Activated naive CD4-positive, alpha-beta T cell treated with anti-CD3 and anti-CD28 coated beads, Interleukin-2, amount 50 U/mL, for 16 hours (primary cell): ENCODE measurements at regions not wholly inside any gene's neighbourhood (a gene's known extent, or its start where the extent isn't known, plus 50 kb on each side); places are given as distances from the start of the nearest gene placed in this dataset.

Source experiments
- DNase-seq: peaks from one replicate; pipeline ENCODE4 v3.0.0-alpha.2; 2020

DNA sequence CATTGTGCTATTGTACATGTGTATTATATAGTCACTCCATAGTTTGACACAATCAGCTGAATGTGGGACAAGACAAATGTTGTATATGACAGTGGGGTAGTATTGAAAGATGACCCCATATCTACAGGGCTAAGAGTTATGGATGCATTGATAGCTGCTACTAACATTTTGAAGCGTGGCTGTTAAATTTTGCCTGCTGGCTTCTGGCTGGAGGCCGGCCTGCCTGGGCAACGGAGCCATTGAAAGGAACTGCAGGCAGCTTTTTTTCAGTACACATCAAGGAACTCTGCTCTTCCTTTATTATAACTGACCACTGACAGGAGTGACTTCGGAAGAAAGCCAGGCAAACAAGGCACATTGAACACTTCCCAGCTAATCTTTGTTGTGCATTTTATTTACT lies 76.1 kb upstream of the TMEM33 start:
- DNase-seq = no peak

DNA sequence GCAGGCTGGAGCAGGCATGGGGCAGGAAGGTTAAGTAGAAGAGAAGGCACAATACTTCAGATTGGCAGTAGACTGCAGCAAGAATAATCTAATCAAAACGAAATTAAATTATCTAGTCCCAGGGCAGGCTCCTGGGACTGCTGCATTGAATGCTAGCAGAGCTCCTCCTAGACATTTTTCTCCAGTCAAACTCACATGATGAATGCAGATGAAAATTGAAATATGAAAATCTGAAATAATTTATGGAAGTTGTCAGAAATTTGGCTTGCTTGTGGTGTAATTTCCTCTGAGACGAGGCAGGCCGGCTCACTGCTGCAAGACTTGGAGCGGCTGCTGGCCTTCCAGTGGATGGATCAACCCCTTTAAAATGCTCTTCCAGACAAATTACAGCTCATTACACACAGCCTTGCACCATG lies 78.0 kb upstream of the TMEM33 start:
- DNase-seq = no peak

DNA sequence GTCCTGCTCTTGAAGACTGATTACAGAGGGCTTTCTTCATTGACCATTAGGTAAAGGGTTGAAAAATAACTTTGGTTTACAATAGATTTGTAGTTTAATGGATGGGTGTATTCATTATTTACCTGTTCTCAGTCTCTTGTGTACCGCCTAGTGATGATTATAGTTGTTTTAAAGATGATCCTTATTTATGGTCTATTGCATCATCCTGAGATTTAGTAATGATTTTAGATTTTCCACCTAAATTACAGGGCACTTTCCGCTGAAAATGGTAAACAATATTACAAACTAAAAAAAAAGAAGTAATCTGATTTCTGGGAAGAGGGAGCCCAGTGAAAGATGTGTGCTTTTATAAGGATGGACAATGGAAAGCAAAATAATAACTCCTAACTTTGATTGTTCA lies 78.4 kb upstream of the TMEM33 start:
- DNase-seq = no peak

DNA sequence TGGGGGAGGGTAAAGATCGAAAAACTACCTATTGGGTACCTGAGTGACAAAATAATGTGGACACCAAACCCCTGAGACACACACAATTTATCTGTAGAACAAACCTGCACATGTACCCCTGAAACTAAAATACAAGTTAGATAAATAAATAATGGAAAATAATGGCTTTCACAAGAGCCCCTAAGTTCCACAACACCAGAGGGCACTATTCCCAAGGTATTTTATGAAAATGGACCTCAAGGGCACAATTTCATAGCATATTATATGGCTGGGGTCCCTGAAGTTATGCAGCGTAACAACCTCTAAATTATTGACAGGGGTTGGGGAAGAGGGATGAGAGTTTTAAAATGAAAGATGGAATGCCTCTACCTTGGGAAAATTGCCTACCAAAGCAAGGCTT lies 81.3 kb upstream of the TMEM33 start:
- no peak for DNase-seq

DNA sequence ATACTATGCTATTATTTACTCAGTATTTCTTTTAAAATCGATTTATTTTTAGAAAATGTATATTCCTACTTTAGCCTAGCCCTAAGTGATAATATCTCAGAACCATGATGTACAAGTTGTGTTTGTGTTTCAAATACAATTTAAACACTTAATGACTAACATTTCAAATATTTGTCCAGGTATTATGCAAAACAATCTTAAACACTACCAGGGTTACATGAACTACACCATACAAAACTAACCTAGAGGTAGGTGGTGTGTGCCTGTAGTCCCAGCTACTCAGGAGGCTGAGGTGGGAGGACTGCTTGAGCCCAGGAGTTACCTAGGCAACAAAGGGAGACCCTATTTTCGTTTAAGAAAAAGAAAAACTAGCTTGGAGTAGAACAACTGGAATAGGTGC lies 83.0 kb upstream of the TMEM33 start:
- no peak for DNase-seq

DNA sequence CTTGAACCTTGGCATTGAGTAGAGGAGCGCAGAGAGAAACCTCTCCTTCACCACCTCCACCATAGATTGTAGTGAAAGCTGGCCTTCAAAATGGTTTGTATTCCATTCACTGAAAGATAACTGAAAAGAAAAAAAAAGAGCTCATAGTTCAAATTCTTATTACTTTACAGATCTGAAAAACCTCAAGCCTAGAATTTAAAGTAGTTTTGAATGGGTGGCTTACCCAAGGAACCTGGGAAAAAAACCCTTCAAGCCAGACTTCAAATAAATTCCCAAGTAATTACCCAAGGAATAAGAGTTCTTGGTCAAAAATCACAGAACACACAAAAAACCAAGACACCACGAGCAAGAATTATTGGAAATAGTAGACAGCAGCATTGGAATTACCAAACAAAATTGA lies 83.6 kb upstream of the TMEM33 start:
- no peak for DNase-seq

DNA sequence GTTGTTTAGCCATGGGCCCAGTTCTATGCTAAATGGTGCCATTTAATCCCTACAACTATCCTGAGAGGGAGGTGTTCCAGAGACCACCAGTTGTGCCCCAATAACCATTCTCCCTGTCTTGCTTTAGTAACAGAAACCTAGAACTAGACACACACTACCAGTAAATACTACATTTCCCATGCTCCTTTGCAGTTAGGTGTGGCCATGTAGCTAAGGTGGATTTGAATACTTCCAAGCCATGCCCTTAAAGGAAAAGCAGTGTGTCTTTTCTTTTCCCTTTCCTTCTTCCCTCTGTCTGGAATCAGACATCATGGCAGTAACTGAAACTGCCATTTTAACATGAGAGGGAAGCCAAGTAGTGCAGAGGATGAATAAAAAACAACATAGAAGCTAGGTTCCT lies 90.9 kb upstream of the TMEM33 start:
- no peak for DNase-seq

DNA sequence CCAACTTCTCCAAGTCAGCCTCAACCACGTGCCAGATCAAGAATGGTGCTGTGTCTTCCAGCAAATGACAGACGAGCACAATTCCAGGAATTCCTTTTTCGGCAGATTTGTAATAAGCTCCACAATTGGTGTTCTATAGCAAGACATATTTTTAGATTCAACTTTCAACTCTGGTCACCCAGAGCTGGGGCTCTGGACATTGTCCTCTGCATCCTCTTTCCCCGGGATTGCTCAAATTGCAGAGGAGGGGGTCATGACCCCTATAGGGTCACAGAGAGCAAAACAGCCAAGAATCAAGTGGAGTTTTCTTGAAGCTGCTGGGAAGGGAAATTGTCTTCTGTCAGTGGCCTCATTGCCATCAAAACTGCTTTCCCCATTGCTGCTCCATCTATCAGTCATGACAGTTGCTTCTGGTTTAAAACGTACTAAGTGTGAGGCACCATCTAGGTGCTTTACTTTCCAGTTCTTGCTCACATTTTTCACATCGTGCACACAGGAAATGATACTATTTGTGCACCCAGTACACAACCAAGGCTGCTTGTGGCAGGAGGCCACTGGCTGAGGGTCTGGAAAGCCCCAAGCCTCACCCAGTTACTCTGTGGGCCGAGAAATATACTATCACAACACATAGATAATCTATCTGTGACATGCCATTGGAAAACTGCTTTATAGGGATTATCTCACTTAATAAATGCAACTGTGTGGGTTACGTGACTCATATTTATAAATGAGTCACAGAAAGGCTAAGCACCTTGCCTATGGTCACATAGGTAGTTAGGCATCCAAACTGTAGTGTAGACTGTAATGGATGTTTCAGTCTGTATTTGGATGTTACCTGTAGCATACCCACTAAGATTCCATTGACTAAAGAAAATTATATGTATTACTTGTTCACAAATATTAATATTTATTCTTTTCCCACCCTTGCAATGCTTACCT lies 91.7 kb upstream of the PHOX2B start:
- DNase-seq = no peak

DNA sequence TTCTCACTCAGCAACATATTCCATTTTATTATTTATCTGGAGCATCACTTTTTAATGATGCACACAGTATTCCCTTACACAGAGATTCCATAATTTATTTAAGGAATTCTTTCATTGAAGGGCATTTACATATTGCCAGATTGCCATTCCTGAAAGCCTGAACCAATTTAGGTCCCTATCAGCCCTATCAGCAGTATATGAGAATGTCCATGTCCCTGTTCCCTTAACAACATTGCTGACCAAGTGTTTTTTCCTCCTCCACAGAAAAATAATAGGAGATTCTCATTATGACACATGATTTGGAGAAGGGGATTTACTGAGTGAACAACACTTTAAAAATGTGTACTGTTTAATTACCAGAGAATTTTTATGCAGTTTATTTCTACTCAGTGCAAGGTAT lies 90.1 kb upstream of the PHOX2B start:
- DNase-seq = no peak

DNA sequence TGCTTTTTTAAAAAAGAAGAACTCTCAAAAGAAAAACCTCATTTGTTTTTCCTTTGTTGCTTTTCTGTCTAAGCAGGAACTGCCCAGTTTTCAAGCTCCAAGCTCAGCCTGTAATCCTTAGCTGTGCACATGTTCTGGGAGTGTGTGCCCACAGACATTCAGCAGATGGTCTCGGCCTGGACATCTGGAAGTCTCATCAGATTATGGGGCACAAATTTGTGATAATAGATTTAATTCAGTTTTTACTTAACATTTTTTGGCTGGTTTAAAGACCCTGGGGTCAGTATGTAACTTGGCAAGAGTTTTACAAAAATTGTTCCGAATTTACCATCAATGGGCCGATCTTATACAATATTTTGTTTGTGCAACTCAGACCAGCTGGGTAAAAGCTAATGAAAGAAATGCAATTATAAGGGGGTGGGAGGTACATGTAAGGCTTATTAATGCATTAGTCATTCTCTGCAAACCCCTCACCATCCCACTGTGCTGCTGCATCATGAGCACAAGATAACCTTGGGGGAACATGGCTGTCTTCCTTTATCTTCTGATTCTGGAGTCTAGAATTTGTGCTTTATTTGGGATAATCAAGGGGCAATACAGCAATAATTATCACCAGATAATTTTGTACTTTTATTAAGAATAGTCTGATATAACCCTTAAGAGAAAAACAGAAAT lies 86.9 kb upstream of the PHOX2B start:
- DNase-seq = no peak

DNA sequence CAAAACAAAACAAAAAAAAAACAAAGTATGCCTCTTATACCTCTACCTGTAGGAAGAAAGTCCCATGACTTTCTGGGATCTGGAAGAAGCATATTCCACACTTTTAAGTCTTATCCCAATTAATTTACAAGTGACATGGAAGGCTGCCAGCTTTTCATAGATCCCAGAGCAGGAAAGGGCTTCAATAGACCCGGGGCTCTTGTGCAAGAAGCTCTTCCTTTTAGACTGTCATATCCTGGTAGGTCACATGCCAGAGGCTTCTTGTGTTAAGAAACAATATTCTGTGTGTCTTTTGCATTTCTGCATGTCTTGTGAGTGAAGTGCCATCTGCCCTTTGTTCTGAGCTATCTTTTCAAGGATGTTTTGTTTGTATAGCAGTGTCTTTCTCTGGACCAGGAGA lies 84.4 kb upstream of the PHOX2B start:
- no peak for DNase-seq

DNA sequence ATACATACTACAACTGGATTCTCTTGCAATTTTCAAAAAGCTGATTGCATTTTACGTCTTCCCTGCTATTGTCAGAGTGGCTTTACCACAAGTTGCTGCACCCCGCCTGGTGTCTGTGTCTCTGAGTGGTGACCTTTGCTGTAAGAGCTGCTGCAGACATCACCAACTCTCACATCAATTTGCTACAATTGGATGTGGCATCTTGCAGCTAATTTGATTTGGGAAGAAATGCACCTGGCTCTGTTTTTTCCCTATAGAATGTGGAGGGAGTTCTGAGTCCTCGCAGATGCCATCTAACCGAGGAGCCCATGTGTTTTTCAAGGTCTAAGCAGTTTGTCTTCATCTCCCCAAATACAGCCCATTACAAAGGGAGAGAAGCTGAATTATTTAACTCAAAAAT lies 73.8 kb upstream of the PHOX2B start:
- DNase-seq = no peak

DNA sequence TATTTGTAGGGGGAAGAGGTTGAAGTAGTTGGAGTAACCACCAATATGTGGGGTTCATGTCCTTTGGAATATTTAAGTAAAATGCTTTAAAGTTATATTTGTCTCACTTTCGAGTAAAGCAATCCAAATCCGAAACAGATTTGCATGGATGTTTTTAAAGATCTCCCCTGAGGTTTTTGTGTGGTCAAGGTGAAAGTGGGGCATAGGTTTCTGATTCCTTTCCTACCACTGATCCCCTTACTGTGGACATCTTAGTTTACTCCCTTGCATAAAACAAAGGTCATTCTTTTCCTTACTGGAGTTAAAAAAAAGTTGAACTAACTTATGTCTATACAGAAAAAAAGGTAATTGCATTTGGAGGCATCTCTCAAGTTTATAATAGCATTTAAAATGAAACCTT lies 71.9 kb upstream of the PHOX2B start:
- DNase-seq = no peak

DNA sequence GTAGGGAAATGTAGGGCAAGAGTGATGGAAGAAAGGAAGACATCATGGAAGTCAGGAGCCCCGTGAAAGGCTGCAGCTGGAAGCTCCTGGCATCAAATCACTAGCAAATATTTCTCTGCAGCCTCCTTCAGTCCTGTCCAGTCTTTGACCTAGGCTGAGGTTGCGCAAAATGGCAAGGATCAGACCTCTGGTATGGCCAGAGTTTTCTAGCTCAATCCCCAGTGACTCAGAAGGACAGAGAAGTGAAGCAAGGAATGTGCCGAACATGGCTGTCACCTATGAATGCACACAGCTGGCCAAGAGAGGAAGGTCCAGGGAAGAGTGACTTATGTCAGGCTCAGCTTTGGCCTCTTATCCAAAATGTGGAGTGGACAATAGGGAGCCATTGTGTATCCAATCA lies 71.1 kb upstream of the PHOX2B start:
- no peak for DNase-seq

DNA sequence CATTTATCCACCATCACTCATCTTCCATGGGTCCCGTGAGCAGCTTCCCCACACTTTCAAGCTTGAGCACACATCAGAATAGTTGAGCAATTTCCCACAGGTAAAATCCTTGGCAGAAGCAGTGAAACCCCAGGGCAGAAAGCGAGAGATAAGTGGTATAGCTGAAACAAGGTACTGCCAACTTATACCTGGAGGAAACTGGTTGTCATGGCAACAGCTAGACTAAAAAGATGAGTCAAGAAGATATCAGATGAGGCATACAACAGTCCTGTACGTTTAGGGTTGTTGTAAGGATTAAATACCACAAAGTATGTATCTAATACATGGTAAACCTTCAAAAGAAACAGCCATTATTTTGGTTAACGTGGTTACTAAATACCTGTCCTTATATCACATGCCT lies 66.9 kb upstream of the PHOX2B start:
- no peak for DNase-seq

DNA sequence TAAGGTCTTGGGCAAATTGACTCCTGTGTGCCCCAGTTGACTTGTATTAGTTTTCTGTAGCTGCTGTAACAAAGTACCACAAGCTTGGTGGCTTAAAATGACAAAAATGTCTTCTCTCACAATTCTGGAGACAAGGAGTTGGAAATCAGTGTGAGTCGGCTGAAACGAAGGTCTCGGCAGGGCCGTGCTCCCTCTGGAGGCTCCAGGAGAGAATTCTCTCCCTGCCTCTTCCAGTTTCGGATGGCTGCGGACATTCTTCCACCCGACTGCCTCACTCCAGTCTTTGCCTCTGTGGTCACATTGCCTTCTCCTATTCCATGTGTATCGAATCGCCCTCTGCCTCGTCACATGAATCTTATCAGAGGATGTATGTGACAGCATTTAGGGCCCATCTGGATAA lies 66.0 kb upstream of the PHOX2B start:
- no peak for DNase-seq

DNA sequence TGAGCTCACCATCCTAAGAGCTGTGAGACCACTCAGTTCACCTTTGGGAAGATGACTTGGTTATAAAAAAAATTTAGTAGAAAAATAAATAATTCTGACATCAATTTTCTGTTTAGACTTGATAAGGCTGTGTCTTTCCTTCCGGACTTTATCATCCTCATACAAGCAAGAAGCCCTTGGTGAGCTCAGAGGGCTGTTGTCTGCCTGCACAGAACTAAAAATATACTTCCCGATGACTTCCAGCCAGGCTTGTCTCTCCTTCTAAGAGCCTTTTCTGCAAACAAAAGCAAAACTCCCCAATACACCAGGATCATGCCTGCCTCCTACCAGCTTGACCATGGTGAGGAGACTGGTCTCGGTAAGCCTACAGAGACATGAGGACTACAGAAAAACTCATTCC lies 58.3 kb upstream of the PHOX2B start:
- DNase-seq = no peak

DNA sequence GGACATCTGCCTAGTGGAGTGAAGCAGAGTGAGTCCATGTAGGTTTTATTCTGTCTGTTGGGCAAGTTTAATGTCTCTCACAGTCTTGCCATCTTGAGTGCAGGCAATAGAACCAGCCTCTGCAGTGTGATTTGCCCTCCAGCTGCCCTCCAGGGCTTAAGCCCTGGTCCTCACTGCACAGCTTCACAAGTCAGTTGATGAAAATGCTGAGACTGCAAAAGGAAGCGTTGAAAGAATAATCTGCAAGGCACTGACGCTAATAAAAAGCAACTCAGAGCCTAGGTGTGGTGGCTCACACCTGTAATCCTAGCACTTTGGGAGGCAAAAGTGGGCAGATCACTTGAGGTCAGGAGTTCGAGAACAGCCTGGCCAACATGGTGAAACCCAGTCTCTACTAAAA lies 54.1 kb upstream of the PHOX2B start:
- DNase-seq = no peak

DNA sequence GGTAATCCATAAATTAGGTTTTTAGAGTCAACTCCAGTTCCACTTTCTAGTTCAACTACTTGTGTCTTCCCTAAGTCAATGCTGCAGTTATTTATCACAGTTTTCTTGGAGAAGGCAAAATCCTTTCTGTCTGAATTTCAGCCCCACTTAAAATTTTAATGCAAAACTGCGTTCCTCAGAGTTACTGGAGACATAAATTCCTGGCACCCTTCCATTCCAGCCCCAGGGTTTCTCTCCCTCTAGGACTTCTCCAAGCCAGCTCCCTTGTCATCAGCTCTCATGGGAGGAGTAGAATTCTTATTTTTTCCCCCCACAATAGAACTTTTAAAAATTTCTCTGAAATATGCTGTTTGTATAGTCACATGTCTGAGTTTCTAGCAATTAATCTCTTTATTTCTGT lies 50.6 kb upstream of the PHOX2B start:
- DNase-seq = no peak
